ENCODE measurements at regions not wholly inside any gene's neighbourhood (a gene's known extent, or its start where the extent isn't known, plus 50 kb on each side); places are given as distances from the start of the nearest gene placed in this dataset.

DNA sequence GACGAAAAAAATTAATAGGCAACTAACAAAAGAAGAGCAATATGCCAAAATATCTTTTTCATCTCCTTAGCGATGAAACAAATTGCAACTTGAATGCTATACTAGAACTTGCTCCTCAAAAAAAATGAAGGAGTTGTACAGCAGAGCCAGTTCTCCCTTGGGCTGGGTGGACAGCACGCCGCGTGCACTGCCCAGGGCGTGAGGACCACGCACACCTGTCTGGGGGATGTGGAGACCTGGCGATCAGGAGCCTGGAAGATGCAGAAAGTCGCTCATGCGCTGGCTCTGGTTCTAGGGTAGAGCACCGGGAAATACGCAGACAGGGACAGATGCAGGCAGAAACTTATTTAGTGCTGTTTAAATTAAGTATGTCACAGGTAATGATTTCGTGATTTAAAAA is 342.0 kb upstream of the IRX4 start:
- WGBS = 89% methylated on average over 13 of the region's 13 CpGs
- intact Hi-C loops (cut with DNase I) = no loop called here
- ATAC-seq (no peak), DNase-seq (no peak)
- Histone ChIP-seq H3K9me3 (ENCODE audit: control insufficient read depth, low read length) (no peaks in the 10 kb centered on the region), H3K27ac (ENCODE audit: low read length) (no peak overlapping the region), H3K27me3 (ENCODE audit: control insufficient read depth, insufficient read depth) (no peaks in the 10 kb centered on the region), H3K4me3 (ENCODE audit: low read length) (no peak overlapping the region), H3K4me1 (ENCODE audit: control insufficient read depth, insufficient read depth, low read length) (no peaks in the 10 kb centered on the region)

DNA sequence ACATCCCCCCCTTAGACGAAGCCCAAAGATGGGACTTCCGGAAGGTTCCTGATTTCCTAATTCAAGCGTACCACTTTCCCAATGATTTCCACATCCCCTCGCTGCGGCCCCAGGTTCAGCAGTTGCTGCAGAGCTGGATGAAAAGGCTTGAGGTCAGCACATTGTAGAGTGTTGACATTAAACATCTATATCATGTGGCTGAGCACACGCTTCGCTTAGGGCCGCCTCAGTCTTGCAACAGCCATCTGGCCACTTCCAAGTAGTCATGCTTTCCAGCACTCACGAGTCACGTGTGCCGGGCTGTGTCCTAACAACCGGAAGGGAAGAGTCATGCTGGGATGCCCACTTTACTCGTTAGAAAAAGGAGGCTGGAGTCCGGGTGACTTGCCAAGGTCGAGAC is 340.6 kb upstream of the IRX4 start:
- Histone ChIP-seq H3K4me1 (ENCODE audit: control insufficient read depth, insufficient read depth, low read length) (no peaks in the 10 kb centered on the region), H3K27me3 (ENCODE audit: control insufficient read depth, insufficient read depth) (no peaks in the 10 kb centered on the region), H3K9me3 (ENCODE audit: control insufficient read depth, low read length) (no peaks in the 10 kb centered on the region), H3K4me3 (ENCODE audit: low read length) (no peak overlapping the region), H3K27ac (ENCODE audit: low read length) (no peak overlapping the region)
- WGBS = 80% methylated on average over 15 of the region's 15 CpGs
- intact Hi-C loops (cut with DNase I) = no loop called here
- ATAC-seq (no peak), DNase-seq (no peak)

DNA sequence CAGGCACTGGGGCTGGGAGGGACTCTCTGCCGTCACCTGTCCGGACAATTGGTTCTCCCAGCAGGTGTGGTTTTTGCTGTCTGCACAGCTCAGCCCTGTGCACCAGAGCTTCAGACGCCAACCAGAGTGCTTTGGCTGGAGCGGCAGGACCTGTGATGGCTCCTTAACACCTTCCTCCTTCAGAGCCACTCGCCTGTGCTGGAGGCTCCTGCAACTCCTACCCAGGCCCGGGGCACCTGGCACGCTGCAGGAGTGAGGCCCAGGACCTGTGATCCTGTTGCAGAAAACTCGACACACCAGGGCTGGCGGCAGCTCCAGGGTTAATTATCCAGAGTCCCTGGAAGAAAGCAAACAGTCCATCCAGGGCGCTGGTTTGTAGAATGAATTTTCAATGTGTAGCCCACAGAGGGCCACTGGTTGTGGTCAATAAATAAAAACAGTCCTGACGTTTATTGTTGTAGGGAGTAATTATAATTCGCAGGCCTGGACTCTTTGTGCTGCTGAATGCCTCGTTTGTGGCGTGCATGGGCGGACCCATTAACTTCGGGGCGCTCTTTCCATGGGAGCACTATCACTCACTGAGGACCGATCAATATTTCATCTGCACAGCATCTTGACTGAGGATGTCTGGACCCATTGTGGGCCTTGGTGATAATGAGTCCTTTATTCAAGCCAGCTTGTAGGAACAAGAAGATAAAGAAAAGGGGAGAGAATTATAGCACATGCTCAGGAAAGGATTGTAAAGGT is 339.7 kb upstream of the IRX4 start:
- DNase-seq (no peak), ATAC-seq (no peak)
- no peaks in the 10 kb centered on the region for H3K27me3 ChIP-seq (ENCODE audit: control insufficient read depth, insufficient read depth)
- H3K4me3 ChIP-seq (ENCODE audit: low read length) = no peak overlapping the region
- WGBS = 83% methylated on average over 18 of the region's 18 CpGs
- no peaks in the 10 kb centered on the region for H3K4me1 ChIP-seq (ENCODE audit: control insufficient read depth, insufficient read depth, low read length)
- no peaks in the 10 kb centered on the region for H3K9me3 ChIP-seq (ENCODE audit: control insufficient read depth, low read length)
- intact Hi-C loops (cut with DNase I) = no loop called here
- H3K27ac ChIP-seq (ENCODE audit: low read length) = no peak overlapping the region

DNA sequence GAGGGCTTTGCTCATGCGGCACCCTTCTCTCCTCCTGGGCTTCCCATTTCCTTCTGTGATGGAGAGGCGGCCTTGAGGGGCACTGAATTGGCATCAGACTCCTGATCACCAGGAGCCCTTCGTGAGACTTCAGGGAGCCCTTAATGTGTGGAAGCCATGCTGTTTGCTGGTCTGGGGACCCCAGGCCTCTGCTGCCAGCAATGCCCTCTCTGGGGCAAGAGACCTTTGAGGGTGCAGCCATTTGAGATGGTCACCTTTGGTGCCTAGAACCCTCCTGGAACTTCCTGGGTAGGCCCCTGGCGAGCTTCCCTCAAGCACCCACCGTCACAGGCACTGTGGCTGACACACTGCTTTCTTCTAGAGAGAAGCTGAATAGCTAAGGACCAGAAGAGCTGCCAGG is 338.7 kb upstream of the IRX4 start:
- intact Hi-C loops (cut with DNase I) = no loop called here
- H3K27me3 ChIP-seq (ENCODE audit: control insufficient read depth, insufficient read depth) = no peaks in the 10 kb centered on the region
- no peaks in the 10 kb centered on the region for H3K9me3 ChIP-seq (ENCODE audit: control insufficient read depth, low read length)
- H3K4me3 ChIP-seq (ENCODE audit: low read length) = no peak overlapping the region
- no peak for DNase-seq
- no peak overlapping the region for H3K27ac ChIP-seq (ENCODE audit: low read length)
- ATAC-seq = no peak
- 77% methylated on average over 5 of the region's 5 CpGs for WGBS
- H3K4me1 ChIP-seq (ENCODE audit: control insufficient read depth, insufficient read depth, low read length) = no peaks in the 10 kb centered on the region

DNA sequence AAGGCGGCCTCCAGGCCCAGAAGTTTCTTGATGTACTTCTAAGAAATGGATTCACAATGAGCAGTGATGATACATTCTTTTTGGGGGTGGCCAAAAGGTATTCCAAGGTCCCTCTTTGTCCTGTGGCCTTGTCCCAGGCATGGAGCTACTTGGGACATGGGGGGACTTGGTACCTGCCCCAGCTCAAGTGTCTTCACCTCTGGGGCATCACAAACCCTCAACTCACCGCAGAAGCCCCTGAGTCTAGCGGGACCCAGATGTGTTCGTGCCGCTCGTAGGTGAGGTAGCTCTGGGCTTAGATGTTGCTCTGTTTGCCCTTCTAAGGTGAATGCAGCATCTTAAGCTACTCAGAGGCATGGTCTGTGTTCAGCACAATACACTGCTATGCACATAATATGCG is 338.0 kb upstream of the IRX4 start:
- H3K4me3 ChIP-seq (ENCODE audit: low read length) = no peak overlapping the region
- WGBS = 80% methylated on average over 7 of the region's 7 CpGs
- intact Hi-C loops (cut with DNase I) = no loop called here
- DNase-seq = no peak
- no peaks in the 10 kb centered on the region for H3K9me3 ChIP-seq (ENCODE audit: control insufficient read depth, low read length)
- no peaks in the 10 kb centered on the region for H3K27me3 ChIP-seq (ENCODE audit: control insufficient read depth, insufficient read depth)
- H3K27ac ChIP-seq (ENCODE audit: low read length) = no peak overlapping the region
- no peaks in the 10 kb centered on the region for H3K4me1 ChIP-seq (ENCODE audit: control insufficient read depth, insufficient read depth, low read length)
- ATAC-seq = no peak

DNA sequence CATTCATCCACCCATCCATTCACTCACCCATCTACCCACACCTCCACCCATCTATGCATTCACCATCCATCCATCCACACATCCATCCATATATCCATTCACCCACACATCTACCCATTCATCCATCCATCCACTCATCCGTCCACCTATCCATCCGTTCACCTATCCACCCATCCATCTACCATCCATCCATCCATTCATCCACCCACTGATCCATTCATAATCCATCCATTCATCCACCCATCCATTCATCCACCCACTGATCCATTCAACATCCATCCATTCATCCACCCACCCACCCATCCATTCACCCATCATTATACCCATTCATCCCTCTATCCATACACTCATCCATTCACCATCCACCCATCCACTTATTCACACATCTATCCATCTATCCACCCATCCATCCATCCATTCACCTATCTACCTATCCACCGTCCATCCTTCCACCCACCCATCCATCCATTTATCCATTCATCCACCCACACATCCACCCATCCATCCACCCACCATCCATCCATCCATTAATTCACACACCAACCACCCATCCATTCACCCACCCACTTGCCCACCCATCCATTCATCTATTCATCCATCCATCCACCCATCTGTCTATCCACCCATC is 336.5 kb upstream of the IRX4 start:
- DNase-seq (no peak), ATAC-seq (no peak)
- H3K4me3 ChIP-seq (ENCODE audit: low read length) = no peak overlapping the region
- H3K27ac ChIP-seq (ENCODE audit: low read length) = no peak overlapping the region
- intact Hi-C loops (cut with DNase I) = no loop called here
- WGBS = 91% methylated on average over 3 of the region's 3 CpGs
- no peaks in the 10 kb centered on the region for H3K4me1 ChIP-seq (ENCODE audit: control insufficient read depth, insufficient read depth, low read length)
- no peaks in the 10 kb centered on the region for H3K27me3 ChIP-seq (ENCODE audit: control insufficient read depth, insufficient read depth)
- no peaks in the 10 kb centered on the region for H3K9me3 ChIP-seq (ENCODE audit: control insufficient read depth, low read length)

DNA sequence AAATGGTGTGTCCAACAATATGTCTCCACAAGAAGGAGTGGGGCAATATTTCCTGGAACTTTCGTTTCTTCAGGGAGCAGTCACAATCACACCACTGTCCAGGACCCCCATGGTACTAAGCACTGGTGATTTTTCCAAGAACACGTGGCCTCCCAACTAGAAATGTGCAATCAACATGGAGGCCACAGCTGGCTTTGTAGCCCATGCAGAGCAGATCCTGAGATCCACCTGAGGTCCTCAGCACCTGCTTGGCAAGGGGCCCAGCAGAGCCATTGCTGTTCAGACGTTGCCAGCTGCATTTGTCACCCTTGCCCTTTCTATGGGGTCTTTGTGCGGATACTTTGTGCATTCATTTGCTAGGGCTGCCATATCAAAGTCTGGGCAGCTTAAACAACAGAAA is 334.5 kb upstream of the IRX4 start:
- DNase-seq = no peak
- no peaks in the 10 kb centered on the region for H3K4me1 ChIP-seq (ENCODE audit: control insufficient read depth, insufficient read depth, low read length)
- 68% methylated on average over 4 of the region's 4 CpGs for WGBS
- ATAC-seq = no peak
- intact Hi-C loops (cut with DNase I) = no loop called here
- no peaks in the 10 kb centered on the region for H3K9me3 ChIP-seq (ENCODE audit: control insufficient read depth, low read length)
- no peaks in the 10 kb centered on the region for H3K27me3 ChIP-seq (ENCODE audit: control insufficient read depth, insufficient read depth)
- no peak overlapping the region for H3K4me3 ChIP-seq (ENCODE audit: low read length)
- no peak overlapping the region for H3K27ac ChIP-seq (ENCODE audit: low read length)

DNA sequence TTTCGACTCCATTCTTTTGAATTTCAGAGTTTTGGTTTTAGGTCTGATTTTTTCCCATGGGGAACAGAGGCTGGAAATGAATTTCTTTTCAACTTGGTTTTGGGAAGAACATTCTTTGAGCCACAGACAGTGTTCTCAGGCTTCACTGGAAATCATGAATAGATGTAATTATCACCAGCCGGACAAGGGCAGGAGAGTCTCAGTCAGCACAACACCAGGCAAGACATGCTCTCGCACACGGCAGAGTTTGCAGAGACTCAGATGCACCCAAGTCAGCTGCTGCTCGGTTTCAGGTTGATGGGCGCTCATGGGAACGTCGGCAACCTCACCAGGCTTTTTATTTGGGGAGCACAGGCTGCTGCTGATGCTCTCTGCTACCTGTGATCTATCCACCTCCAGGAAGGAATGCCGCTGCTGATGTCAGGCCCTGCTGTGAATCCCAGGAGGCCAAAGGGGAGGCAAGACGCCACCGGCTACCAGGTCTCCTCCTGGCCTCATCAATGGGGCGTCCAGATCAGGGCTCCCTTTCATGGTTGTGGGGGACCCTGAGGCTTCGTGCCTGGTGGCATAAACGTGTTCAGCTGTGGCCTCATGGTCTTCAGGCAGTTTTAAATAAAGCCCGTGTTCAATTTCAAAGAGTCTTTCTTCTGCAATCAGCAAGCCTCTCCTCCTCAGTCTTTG is 332.3 kb upstream of the IRX4 start:
- H3K4me1 ChIP-seq (ENCODE audit: control insufficient read depth, insufficient read depth, low read length) = no peaks in the 10 kb centered on the region
- intact Hi-C loops (cut with DNase I) = no loop called here
- H3K27me3 ChIP-seq (ENCODE audit: control insufficient read depth, insufficient read depth) = no peaks in the 10 kb centered on the region
- H3K4me3 ChIP-seq (ENCODE audit: low read length) = no peak overlapping the region
- WGBS = 65% methylated on average over 15 of the region's 15 CpGs
- no peaks in the 10 kb centered on the region for H3K9me3 ChIP-seq (ENCODE audit: control insufficient read depth, low read length)
- DNase-seq = no peak
- H3K27ac ChIP-seq (ENCODE audit: low read length) = no peak overlapping the region
- no peak for ATAC-seq

DNA sequence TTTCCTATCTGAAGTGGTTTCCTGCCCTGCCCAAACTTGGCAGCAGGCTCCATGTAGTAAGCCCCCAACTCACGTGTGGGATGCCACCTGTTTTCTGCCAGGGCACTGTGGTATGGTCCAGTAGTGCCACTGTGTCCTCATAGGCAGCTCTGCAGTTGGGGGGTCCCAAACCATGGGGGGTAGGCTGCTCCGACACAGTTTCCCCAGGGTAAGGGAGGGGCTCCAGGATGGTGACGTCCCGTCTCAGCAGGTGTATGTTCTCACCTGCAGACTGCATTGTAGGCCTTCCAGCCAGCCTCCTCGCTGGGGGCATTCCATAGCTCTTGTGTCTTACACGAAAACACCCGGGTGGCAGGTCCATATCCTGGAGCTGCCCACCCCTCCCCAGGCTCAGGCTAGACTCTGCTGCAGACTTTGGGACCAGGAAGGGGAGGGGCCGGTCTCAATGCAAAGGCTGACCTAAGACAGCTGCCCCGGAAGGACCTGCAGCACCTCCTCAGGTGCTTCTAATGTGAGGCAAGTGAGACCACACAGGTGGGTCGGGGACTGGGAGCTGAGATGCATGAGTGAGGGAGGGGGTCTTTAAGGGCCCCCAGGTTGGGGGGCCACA is 330.5 kb upstream of the IRX4 start:
- no peaks in the 10 kb centered on the region for H3K9me3 ChIP-seq (ENCODE audit: control insufficient read depth, low read length)
- no peak for DNase-seq
- no peak for ATAC-seq
- no peaks in the 10 kb centered on the region for H3K4me1 ChIP-seq (ENCODE audit: control insufficient read depth, insufficient read depth, low read length)
- intact Hi-C loops (cut with DNase I) = no loop called here
- H3K27ac ChIP-seq (ENCODE audit: low read length) = no peak overlapping the region
- no peaks in the 10 kb centered on the region for H3K27me3 ChIP-seq (ENCODE audit: control insufficient read depth, insufficient read depth)
- H3K4me3 ChIP-seq (ENCODE audit: low read length) = no peak overlapping the region
- 70% methylated on average over 10 of the region's 10 CpGs for WGBS

DNA sequence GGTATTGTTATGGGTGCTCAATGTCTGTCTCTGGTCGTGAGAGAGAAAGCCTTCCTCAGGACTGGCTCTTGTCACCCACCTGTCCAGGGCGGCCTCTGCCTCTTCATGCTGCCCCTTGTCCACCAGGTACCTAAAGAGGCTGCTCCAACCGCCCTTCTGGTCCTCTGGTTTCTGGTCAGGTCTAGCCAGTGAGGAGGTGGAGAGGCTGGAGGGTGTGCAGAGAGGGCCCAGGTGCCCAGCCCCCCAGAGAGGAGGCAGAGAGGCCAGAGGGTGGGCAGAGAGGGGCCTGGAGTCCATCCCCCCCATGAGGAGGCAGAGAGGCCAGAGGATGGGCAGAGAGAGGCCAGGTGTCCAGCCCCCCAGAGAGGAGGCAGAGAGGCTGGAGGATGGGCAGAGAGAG is 329.8 kb upstream of the IRX4 start:
- ATAC-seq = no peak
- no peaks in the 10 kb centered on the region for H3K27me3 ChIP-seq (ENCODE audit: control insufficient read depth, insufficient read depth)

DNA sequence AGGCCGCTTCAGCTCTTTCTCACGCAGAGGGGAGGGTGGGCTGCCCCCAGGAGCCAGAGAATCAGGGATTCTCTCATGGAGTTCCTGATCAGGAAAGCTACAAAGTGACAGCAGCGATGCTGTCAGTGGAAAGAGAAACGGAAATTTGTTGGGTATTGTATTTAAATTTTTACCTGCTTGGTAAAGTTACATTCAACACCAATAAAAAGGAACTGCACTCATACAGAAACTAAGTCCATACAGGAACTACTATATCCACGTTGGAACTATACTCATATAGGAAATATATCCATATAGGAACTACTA is 325.5 kb upstream of the IRX4 start:
- WGBS = 36% methylated on average over 5 of the region's 5 CpGs
- H3K27ac ChIP-seq (ENCODE audit: low read length) = no peak overlapping the region
- ATAC-seq (no peak), DNase-seq (no peak)
- intact Hi-C loops (cut with DNase I) = loop anchor here in 1 of 4 donors (10.0 kb wide), 1 partner anchor 1397 kb away; no protein-coding TSS in a partner anchor
- H3K9me3 ChIP-seq (ENCODE audit: control insufficient read depth, low read length) = no peaks in the 10 kb centered on the region
- H3K27me3 ChIP-seq (ENCODE audit: control insufficient read depth, insufficient read depth) = no peaks in the 10 kb centered on the region
- no peaks in the 10 kb centered on the region for H3K4me1 ChIP-seq (ENCODE audit: control insufficient read depth, insufficient read depth, low read length)
- H3K4me3 ChIP-seq (ENCODE audit: low read length) = no peak overlapping the region

More for the DNA sequence above, 329.8 kb upstream of the IRX4 start:
- no peaks in the 10 kb centered on the region for H3K9me3 ChIP-seq (ENCODE audit: control insufficient read depth, low read length)
- WGBS = 64% methylated on average over 3 of the region's 3 CpGs
- DNase-seq = no peak
- H3K4me1 ChIP-seq (ENCODE audit: control insufficient read depth, insufficient read depth, low read length) = no peaks in the 10 kb centered on the region
- H3K4me3 ChIP-seq (ENCODE audit: low read length) = no peak overlapping the region
- intact Hi-C loops (cut with DNase I) = no loop called here
- no peak overlapping the region for H3K27ac ChIP-seq (ENCODE audit: low read length)

All from right cardiac atrium (tissue), 5 donors.